Kidney (tissue), 13 donors: ENCODE measurements at regions not wholly inside any gene's neighbourhood (a gene's known extent, or its start where the extent isn't known, plus 50 kb on each side); places are given as distances from the start of the nearest gene placed in this dataset.

Experiments used
- DNase-seq, 5 donors: peaks; one replicate each; pipeline ENCODE4 v3.0.0-alpha.2; 2013 to 2020
- FAIRE-seq: peaks from 2 replicates; lab custom pipeline; 2012; peaks lifted over from hg19 to GRCh38; lab: Jason Lieb, UNC
- H3K27ac ChIP-seq, 2 donors: one replicate each; pipeline ENCODE4 v1.7.0; 2013; ENCODE audit warnings: low read depth in 2 of 2, low read length in 2 of 2, inconsistent platforms in 1 of 2
- H3K27me3 ChIP-seq: one replicate; pipeline ENCODE4 v1.7.1; 2013; ENCODE audit warnings: low read length, inconsistent platforms; ENCODE audit not compliant: control insufficient read depth, insufficient read depth
- H3K36me3 ChIP-seq, 3 donors: one replicate each; pipeline versions ENCODE4 v1.7.0 to v1.7.1; 2013; ENCODE audit warnings: low read length in 3 of 3, control low read depth in 1 of 3, inconsistent platforms in 1 of 3; ENCODE audit not compliant: insufficient read depth in 3 of 3, control insufficient read depth in 2 of 3
- H3K4me1 ChIP-seq, 3 donors: one replicate each; pipeline versions ENCODE4 v1.7.0 to v1.7.1; 2013; ENCODE audit warnings: low read length in 3 of 3, inconsistent platforms in 1 of 3, low read depth in 1 of 3; ENCODE audit not compliant: control insufficient read depth in 2 of 3, insufficient read depth in 2 of 3
- H3K4me3 ChIP-seq, 3 donors: one replicate each; pipeline versions ENCODE4 v1.7.0 to v1.8.1; 2013; ENCODE audit warnings: low read length in 3 of 3, control low read depth in 1 of 3, inconsistent platforms in 1 of 3
- H3K9ac ChIP-seq, 3 donors: one replicate each; pipeline versions ENCODE4 v1.7.0 to v1.7.1; 2013; ENCODE audit warnings: low read length in 3 of 3, control low read depth in 1 of 3, inconsistent platforms in 1 of 3
- H3K9me3 ChIP-seq, 3 donors: one replicate each; pipeline versions ENCODE4 v1.7.0 to v1.7.1; 2013; ENCODE audit warnings: low read length in 3 of 3, control low read depth in 1 of 3, inconsistent platforms in 1 of 3; ENCODE audit not compliant: control insufficient read depth in 2 of 3, insufficient read depth in 1 of 3
- intact Hi-C: fragments of 100-400 bp; cut with DNase I; formaldehyde crosslinking; loops from one replicate; pipeline ENCODE4 v1.11.1; 2022
- TF ChIP-seq, protein P1 (sequence below): IDR thresholded peaks from 3 replicates; pipeline ENCODE4 v1.5.1; 2012; ENCODE audit warnings: mild to moderate bottlenecking, moderate library complexity, borderline replicate concordance; ENCODE audit not compliant: insufficient read depth; ENCODE audit errors: extremely low read depth
- donor health status: control.
- donor health status: control.
- donor health status: control.
- donor health status: control.
- donor health status: control.
- donor health status: DM: yes; HTN: yes; CAD: no.
- donor health status: Normal renal cell carcinoma (clear cell type).

- Histone ChIP-seq H3K4me3 (no peak overlapping the region), H3K27ac (no peak overlapping the region), H3K4me1 (no peaks in the 10 kb centered on the region), H3K27me3 (no peaks in the 10 kb centered on the region), H3K9ac (no peak overlapping the region), H3K9me3 (no peaks in the 10 kb centered on the region), H3K36me3 (no peaks in the 10 kb centered on the region)
- intact Hi-C loops, result no loop called here
- TF ChIP-seq, protein P1, sequence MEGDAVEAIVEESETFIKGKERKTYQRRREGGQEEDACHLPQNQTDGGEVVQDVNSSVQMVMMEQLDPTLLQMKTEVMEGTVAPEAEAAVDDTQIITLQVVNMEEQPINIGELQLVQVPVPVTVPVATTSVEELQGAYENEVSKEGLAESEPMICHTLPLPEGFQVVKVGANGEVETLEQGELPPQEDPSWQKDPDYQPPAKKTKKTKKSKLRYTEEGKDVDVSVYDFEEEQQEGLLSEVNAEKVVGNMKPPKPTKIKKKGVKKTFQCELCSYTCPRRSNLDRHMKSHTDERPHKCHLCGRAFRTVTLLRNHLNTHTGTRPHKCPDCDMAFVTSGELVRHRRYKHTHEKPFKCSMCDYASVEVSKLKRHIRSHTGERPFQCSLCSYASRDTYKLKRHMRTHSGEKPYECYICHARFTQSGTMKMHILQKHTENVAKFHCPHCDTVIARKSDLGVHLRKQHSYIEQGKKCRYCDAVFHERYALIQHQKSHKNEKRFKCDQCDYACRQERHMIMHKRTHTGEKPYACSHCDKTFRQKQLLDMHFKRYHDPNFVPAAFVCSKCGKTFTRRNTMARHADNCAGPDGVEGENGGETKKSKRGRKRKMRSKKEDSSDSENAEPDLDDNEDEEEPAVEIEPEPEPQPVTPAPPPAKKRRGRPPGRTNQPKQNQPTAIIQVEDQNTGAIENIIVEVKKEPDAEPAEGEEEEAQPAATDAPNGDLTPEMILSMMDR, result no peak
- DNase-seq, result no peak
- FAIRE-seq, result no peak
Observed at GRCh38 chr11:91978747-91979146, 245.9 kb upstream of the FAT3 start.

- H3K9me3 ChIP-seq, result no peaks in the 10 kb centered on the region
- H3K9ac ChIP-seq, result no peak overlapping the region
- H3K27ac ChIP-seq, result no peak overlapping the region
- no peaks in the 10 kb centered on the region for H3K4me1 ChIP-seq
- H3K4me3 ChIP-seq, result no peak overlapping the region
- intact Hi-C loops, result no loop called here
- H3K36me3 ChIP-seq, result no peaks in the 10 kb centered on the region
- no peaks in the 10 kb centered on the region for H3K27me3 ChIP-seq
- TF ChIP-seq, protein P1, result no peak
- FAIRE-seq (no peak), DNase-seq (peak in 1 of 5 donors; percentile 11)
Observed at GRCh38 chr11:91972665-91973266, 251.9 kb upstream of the FAT3 start.

DNA sequence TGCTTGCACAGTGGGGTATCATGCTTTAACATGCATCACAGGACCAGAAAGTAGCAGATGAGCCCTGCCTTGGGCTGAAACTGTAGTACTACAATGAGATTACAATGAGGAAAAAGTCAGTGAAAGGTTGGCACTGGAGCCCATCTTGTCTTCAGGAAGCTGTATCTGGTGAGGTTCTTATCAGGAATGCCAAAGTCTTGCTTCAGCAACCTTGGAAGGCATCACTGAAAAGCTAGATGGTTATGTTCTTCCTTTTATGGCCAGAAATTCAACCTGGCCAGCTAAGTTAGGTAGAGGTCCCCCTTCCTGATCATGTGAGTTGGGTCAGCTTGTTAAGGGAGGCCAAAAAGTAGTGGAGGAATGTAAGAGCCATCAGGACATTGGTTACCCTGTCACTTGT is 254.0 kb upstream of the FAT3 start:
- Histone ChIP-seq H3K9me3 (no peaks in the 10 kb centered on the region), H3K27me3 (no peaks in the 10 kb centered on the region), H3K9ac (no peak overlapping the region), H3K4me1 (no peaks in the 10 kb centered on the region), H3K27ac (no peak overlapping the region), H3K4me3 (no peak overlapping the region), H3K36me3 (no peaks in the 10 kb centered on the region)
- intact Hi-C loops, result no loop called here
- DNase-seq (no peak), FAIRE-seq (no peak)
- TF ChIP-seq, protein P1, result no peak

DNA sequence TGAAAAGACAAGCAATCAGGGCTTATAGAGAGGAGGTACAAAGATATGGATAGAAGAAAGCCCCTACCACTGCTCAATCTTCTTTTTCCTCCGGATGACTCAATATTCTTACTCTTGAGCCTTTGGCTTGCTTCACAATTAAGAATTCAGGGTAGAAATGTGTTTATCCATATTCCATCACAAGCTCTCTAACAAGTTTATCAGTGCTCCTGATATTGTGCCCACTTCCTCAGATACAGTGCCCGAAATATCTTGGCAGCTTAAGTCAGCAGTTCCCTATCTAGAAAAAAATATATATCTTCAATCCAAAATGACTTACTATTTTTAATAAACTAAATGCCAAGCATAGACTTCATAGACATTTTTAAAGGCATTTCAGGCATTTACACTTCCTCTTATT is 255.1 kb upstream of the FAT3 start:
- intact Hi-C loops, result no loop called here
- FAIRE-seq, result no peak

More for the DNA sequence above, 255.1 kb upstream of the FAT3 start:
- Histone ChIP-seq H3K4me3 (no peak overlapping the region), H3K9ac (no peak overlapping the region), H3K27ac (no peak overlapping the region), H3K27me3 (no peaks in the 10 kb centered on the region), H3K4me1 (no peaks in the 10 kb centered on the region), H3K36me3 (no peaks in the 10 kb centered on the region), H3K9me3 (no peaks in the 10 kb centered on the region)
- TF ChIP-seq, protein P1, result no peak
- no peak for DNase-seq
